Left cardiac atrium (tissue), 4 donors: ENCODE measurements at regions not wholly inside any gene's neighbourhood (a gene's known extent, or its start where the extent isn't known, plus 50 kb on each side); places are given as distances from the start of the nearest gene placed in this dataset.

Source experiments
- ATAC-seq, 2 donors: fragments of 200-7000 bp; cut with Tn5 transposase; one replicate each; pipeline ENCODE4 v1.9.1; 2020; ENCODE audit warnings: mild to moderate bottlenecking in 2 of 2, moderate library complexity in 2 of 2
- DNase-seq: peaks from one replicate; pipeline ENCODE4 v3.0.0-alpha.2; 2020
- intact Hi-C, 2 donors: fragments of 100-400 bp; cut with DNase I; formaldehyde crosslinking; loops; one replicate each; pipeline versions ENCODE4 v1.14.1 to v1.15.1; 2022 to 2023
- donor health status: DM: no; HTN: yes; CAD: no.
- donor health status: DM: no; HTN: yes; CAD: no; lungs with severe emphysema.
- donor health status: DM: yes; HTN: yes; CAD: no.
- donor health status: Dilated cardiomyopathy.

GRCh38 chr1:192713921-192714320 lies 78.0 kb downstream of the RGS13 start:
- intact Hi-C loops, result no loop called here
- ATAC-seq (no peak), DNase-seq (no peak)

- DNase-seq (no peak), ATAC-seq (no peak)
- intact Hi-C loops, result no loop called here
These were observed 84.2 kb upstream of the RGS2 start for GRCh38 chr1:192724670-192725069.

GRCh38 chr1:192726820-192727504 lies 81.9 kb upstream of the RGS2 start:
- intact Hi-C loops, result no loop called here
- DNase-seq, result no peak
- ATAC-seq, result no peak

GRCh38 chr1:192729500-192729899 lies 79.3 kb upstream of the RGS2 start:
- ATAC-seq (no peak), DNase-seq (no peak)
- intact Hi-C loops, result no loop called here

- ATAC-seq, result peak in 1 of 2 donors; percentile 47
- intact Hi-C loops, result no loop called here
- no peak for DNase-seq
These were observed 78.6 kb upstream of the RGS2 start for GRCh38 chr1:192730198-192730597.

- DNase-seq (no peak), ATAC-seq (no peak)
- intact Hi-C loops, result no loop called here
These were observed 76.1 kb upstream of the RGS2 start for GRCh38 chr1:192732787-192733186.

- intact Hi-C loops, result no loop called here
- DNase-seq (no peak), ATAC-seq (no peak)
These were observed 73.4 kb upstream of the RGS2 start for GRCh38 chr1:192735298-192735915.

GRCh38 chr1:192737306-192737705 lies 71.5 kb upstream of the RGS2 start:
- ATAC-seq (no peak), DNase-seq (no peak)
- intact Hi-C loops, result no loop called here

- intact Hi-C loops, result no loop called here
- ATAC-seq, result no peak
- DNase-seq, result no peak
These were observed 69.2 kb upstream of the RGS2 start for GRCh38 chr1:192739476-192740184.

GRCh38 chr1:192740214-192740613 lies 68.6 kb upstream of the RGS2 start:
- DNase-seq (no peak), ATAC-seq (no peak)
- intact Hi-C loops, result no loop called here

GRCh38 chr1:192741095-192741494 lies 67.7 kb upstream of the RGS2 start:
- intact Hi-C loops, result no loop called here

GRCh38 chr1:192747301-192747700 lies 61.5 kb upstream of the RGS2 start:
- intact Hi-C loops, result no loop called here
- DNase-seq (no peak), ATAC-seq (peak in 1 of 2 donors; percentile 84)

More at GRCh38 chr1:192741095-192741494, 67.7 kb upstream of the RGS2 start:
- ATAC-seq (no peak), DNase-seq (no peak)

GRCh38 chr1:192747943-192748342 lies 60.9 kb upstream of the RGS2 start:
- DNase-seq (no peak), ATAC-seq (peak in 1 of 2 donors; percentile 91)
- intact Hi-C loops, result no loop called here

- DNase-seq, result no peak
- intact Hi-C loops, result no loop called here
- peak; percentile 57 to 59 for ATAC-seq
These were observed 59.5 kb upstream of the RGS2 start for GRCh38 chr1:192749349-192749748.

GRCh38 chr1:192751260-192751659 lies 57.6 kb upstream of the RGS2 start:
- no peak for DNase-seq
- ATAC-seq, result no peak
- intact Hi-C loops, result no loop called here

- intact Hi-C loops, result no loop called here
- DNase-seq (no peak), ATAC-seq (no peak)
These were observed 52.5 kb upstream of the RGS2 start for GRCh38 chr1:192756314-192756713.

- intact Hi-C loops, result no loop called here
- DNase-seq, result no peak
- no peak for ATAC-seq
These were observed 52.0 kb upstream of the RGS2 start for GRCh38 chr1:192756847-192757246.

GRCh38 chr1:192758492-192758891 lies 50.3 kb upstream of the RGS2 start:
- DNase-seq, result no peak
- intact Hi-C loops, result no loop called here
- ATAC-seq, result no peak
